Duodenal mucosa (tissue), 2 donors: ENCODE measurements at regions not wholly inside any gene's neighbourhood (a gene's known extent, or its start where the extent isn't known, plus 50 kb on each side); places are given as distances from the start of the nearest gene placed in this dataset.
"Not testable (repeated sequence)": the region's sequence is repeated elsewhere in the genome, so short reads cannot be mapped to it uniquely, and the experiment has no call there.

ENCODE experiments used
- H3K27ac ChIP-seq: one replicate; pipeline ENCODE4 v1.7.0; 2013; ENCODE audit warnings: low read depth, low read length
- H3K27me3 ChIP-seq, 2 donors: one replicate each; pipeline ENCODE4 v1.7.0; 2013; ENCODE audit warnings: low read length in 2 of 2, control low read depth in 1 of 2; ENCODE audit not compliant: insufficient read depth in 2 of 2, control insufficient read depth in 1 of 2
- H3K36me3 ChIP-seq, 2 donors: one replicate each; pipeline ENCODE4 v1.7.0; 2013; ENCODE audit warnings: low read length in 2 of 2, control low read depth in 1 of 2; ENCODE audit not compliant: insufficient read depth in 2 of 2, control insufficient read depth in 1 of 2
- H3K4me1 ChIP-seq, 2 donors: one replicate each; pipeline ENCODE4 v1.7.0; 2013; ENCODE audit warnings: low read length in 2 of 2, control low read depth in 1 of 2; ENCODE audit not compliant: insufficient read depth in 2 of 2, control insufficient read depth in 1 of 2
- H3K4me3 ChIP-seq, 2 donors: one replicate each; pipeline ENCODE4 v1.7.0; 2013; ENCODE audit warnings: low read length in 2 of 2, low read depth in 1 of 2
- H3K9ac ChIP-seq, 2 donors: one replicate each; pipeline ENCODE4 v1.7.0; 2013; ENCODE audit warnings: low read length in 2 of 2, low read depth in 1 of 2
- H3K9me3 ChIP-seq, 2 donors: one replicate each; pipeline ENCODE4 v1.7.0; 2013; ENCODE audit warnings: low read length in 2 of 2, control low read depth in 1 of 2; ENCODE audit not compliant: control insufficient read depth in 1 of 2

DNA sequence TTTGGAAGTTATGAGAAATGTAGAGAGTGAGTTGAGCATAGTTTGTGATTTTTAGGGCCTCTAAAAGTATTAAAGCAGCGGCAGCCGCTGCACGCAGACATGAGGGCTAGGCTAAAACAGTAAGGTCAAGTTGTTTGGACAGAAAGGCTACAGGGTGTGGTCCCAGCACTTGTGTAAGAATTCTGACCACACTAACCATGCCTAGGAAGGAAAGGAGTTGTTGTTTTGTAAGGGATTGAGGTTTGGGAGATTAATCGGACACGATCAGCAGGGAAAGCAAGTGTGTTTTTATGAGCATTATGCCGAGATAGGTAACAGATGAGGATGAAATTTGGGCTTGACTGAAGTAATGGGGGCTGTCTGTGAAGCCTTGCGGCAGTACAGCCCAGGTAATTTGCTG, 117.9 kb downstream of the ADAMTS15 start:
- H3K27ac ChIP-seq, H3K36me3 ChIP-seq, H3K9me3 ChIP-seq, H3K27me3 ChIP-seq, H3K4me1 ChIP-seq, H3K4me3 ChIP-seq, H3K9ac ChIP-seq: not testable (repeated sequence)

GRCh38 chr11:130571519-130571918, 123.1 kb downstream of the ADAMTS15 start:
- Histone ChIP-seq H3K4me1 (no peaks in the 10 kb centered on the region), H3K9me3 (no peaks in the 10 kb centered on the region), H3K27ac (no peak overlapping the region), H3K27me3 (no peaks in the 10 kb centered on the region), H3K9ac (no peak overlapping the region), H3K4me3 (no peak overlapping the region), H3K36me3 (no peaks in the 10 kb centered on the region)

DNA sequence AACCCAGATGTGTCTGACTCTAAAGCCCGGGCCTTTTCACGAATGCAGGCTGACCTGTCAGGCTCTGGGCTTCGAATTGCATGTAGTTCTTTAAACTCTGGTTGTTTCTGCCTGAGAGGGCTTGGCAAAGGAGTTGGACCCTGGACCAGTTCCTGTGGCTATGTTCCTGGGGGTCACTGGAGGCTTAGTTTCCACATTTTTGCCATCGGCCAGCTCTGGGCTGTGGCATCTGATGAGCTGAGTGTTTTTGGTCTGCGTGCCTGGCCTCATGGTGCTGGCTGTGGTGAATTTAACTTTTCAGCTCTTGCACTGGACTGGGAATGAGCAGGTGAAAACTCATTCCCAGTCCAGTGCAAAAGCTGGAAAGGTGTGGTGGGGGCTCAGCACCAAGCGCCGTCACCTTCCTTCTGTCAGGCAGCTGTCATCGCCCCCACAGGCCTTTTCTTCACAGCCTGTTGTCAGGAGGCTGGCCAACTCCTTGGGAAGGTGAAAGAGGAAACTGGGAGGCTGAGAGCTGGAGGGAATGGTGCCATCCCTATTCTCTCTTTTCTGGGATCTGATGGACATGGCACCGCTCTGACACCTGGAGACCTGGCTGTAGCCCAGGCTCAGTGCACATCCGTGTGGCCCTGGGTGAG, 123.6 kb downstream of the ADAMTS15 start:
- no peaks in the 10 kb centered on the region for H3K27me3 ChIP-seq
- no peak overlapping the region for H3K4me3 ChIP-seq
- H3K9me3 ChIP-seq, result no peaks in the 10 kb centered on the region
- no peak overlapping the region for H3K27ac ChIP-seq
- H3K36me3 ChIP-seq, result no peaks in the 10 kb centered on the region
- no peak overlapping the region for H3K9ac ChIP-seq
- H3K4me1 ChIP-seq, result no peaks in the 10 kb centered on the region

- H3K9me3 ChIP-seq, result no peaks in the 10 kb centered on the region
- no peaks in the 10 kb centered on the region for H3K27me3 ChIP-seq
- H3K4me1 ChIP-seq, result no peaks in the 10 kb centered on the region
Observed at GRCh38 chr11:130573767-130574166, 125.3 kb downstream of the ADAMTS15 start.

DNA sequence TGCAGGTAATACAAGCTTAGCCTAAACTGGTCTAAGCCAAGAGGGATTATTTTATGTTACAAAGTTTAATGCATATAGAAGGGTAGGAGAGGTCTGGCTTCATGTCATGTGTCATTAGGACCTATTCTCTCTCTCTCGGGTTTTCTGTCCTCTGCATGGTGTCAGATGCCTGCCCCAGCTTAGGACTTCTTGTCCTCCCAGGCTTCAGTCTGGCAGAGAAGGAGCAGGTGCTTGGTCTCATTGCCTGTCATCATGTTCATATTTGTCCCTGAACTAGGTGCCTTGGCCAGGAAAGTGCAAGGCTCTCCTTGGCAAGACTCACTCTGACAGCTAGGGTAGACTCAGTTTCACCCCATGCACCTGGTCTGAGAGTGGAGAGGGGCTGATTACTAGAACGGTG, 126.3 kb downstream of the ADAMTS15 start:
- Histone ChIP-seq H3K4me3 (no peak overlapping the region), H3K9ac (no peak overlapping the region), H3K36me3 (no peaks in the 10 kb centered on the region), H3K27ac (no peak overlapping the region), H3K27me3 (no peaks in the 10 kb centered on the region), H3K4me1 (no peaks in the 10 kb centered on the region), H3K9me3 (no peaks in the 10 kb centered on the region)

More at GRCh38 chr11:130573767-130574166, 125.3 kb downstream of the ADAMTS15 start:
- H3K9ac ChIP-seq, result no peak overlapping the region
- no peaks in the 10 kb centered on the region for H3K36me3 ChIP-seq
- H3K27ac ChIP-seq, result no peak overlapping the region
- H3K4me3 ChIP-seq, result no peak overlapping the region

DNA sequence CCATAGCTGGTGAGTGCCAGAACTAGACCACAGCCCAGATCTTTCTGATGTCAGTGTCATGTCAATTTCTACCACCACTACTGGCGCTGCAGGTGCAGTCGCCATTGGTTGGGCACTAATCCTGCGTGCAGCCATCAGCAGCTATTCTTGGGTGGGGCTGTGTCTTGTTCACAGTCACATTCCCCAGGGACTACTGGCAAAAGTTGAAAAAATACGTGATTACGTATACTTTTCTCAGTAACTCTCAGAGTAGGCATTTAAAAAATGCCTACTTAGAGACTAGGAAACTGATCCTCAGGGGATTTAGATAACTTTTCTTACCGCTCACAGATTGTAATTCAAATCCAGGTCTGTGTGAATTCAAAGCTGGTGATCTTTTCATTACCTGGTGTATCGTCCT, 127.7 kb downstream of the ADAMTS15 start:
- H3K36me3 ChIP-seq, result no peaks in the 10 kb centered on the region
- H3K4me1 ChIP-seq, result no peaks in the 10 kb centered on the region
- H3K9me3 ChIP-seq, result no peaks in the 10 kb centered on the region
- no peaks in the 10 kb centered on the region for H3K27me3 ChIP-seq
- H3K9ac ChIP-seq, result no peak overlapping the region
- no peak overlapping the region for H3K27ac ChIP-seq
- H3K4me3 ChIP-seq, result no peak overlapping the region

DNA sequence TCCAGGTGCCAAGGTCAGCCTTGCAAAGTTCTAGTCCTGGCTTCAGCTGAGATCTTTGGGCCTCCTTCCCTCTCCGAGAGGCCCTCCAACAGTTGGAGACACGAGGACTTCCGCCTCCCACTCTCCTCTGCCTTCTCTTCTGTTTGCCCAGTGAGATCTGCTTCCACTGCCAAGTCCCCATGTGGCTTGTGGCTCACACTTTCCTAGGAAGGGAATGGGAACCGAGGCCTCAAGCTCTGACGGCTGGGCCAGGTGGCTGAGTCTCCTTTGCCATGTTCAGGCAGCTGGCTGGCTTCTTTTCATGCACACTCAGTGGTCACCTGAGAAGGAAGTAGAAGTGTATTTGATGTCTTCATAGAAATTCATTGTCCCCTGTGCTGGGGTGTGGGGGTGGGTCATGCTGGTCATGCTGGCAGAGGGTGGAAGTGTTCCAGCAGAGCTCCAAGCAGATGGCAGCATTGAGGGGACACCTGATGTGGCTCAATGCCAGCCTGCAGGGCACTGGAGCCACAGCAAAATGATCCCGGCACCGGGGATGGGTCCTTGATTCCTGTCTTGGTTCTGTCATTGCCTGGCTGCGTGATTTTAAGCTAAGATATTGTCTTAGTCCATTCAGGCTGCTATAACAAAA, 130.4 kb downstream of the ADAMTS15 start:
- Histone ChIP-seq H3K4me1 (no peaks in the 10 kb centered on the region), H3K9ac (no peak overlapping the region), H3K27me3 (no peaks in the 10 kb centered on the region), H3K4me3 (no peak overlapping the region), H3K36me3 (no peaks in the 10 kb centered on the region), H3K27ac (no peak overlapping the region), H3K9me3 (no peaks in the 10 kb centered on the region)

DNA sequence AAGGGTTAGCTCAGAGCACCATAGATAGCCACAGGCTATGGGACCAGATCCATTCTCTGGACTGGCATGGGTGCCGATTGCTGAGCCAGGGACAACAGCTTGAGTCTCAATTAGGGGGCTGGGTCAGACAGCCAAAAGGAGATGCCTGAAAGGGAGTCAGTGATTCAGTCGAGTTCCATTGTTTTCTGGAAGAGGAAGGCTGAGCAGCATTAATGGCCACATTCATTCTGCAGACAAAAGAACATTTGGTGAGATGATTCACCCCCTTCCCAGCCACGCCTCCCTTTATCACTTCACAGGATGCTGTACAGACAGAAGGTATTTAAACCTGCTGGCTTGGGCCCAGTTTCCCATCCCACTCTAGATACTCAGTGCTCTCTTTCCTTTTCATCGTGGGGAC, 131.9 kb downstream of the ADAMTS15 start:
- no peaks in the 10 kb centered on the region for H3K36me3 ChIP-seq
- no peaks in the 10 kb centered on the region for H3K9me3 ChIP-seq
- no peak overlapping the region for H3K4me3 ChIP-seq
- no peaks in the 10 kb centered on the region for H3K4me1 ChIP-seq
- H3K9ac ChIP-seq, result no peak overlapping the region
- H3K27ac ChIP-seq, result no peak overlapping the region
- no peaks in the 10 kb centered on the region for H3K27me3 ChIP-seq

- H3K9me3 ChIP-seq, result no peaks in the 10 kb centered on the region
- no peaks in the 10 kb centered on the region for H3K27me3 ChIP-seq
- H3K9ac ChIP-seq, result no peak overlapping the region
- no peak overlapping the region for H3K4me3 ChIP-seq
- no peaks in the 10 kb centered on the region for H3K4me1 ChIP-seq
- no peak overlapping the region for H3K27ac ChIP-seq
- no peaks in the 10 kb centered on the region for H3K36me3 ChIP-seq
Observed at GRCh38 chr11:130580891-130581492, 132.5 kb downstream of the ADAMTS15 start.

DNA sequence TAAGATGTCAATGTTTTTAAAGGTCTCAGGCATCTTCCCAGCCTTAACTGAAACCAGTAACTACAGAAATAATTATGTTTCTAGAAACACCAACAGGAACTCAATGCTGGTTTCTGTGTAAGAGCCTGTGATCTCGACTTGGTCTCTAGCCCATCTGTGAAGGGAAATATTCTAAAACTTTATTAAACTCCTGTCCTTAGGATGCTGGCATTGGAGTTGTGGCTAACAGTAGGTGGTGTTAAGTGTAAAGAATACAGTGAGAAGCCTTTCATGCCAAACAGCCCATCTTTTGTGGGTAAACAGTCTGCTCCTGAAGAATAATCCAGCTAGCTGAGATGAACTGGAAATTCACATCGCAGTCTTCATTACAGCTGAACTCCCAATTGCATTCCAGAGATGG, 133.2 kb downstream of the ADAMTS15 start:
- Histone ChIP-seq H3K27ac (no peak overlapping the region), H3K9ac (no peak overlapping the region), H3K4me1 (no peaks in the 10 kb centered on the region), H3K4me3 (no peak overlapping the region), H3K36me3 (no peaks in the 10 kb centered on the region), H3K27me3 (no peaks in the 10 kb centered on the region), H3K9me3 (no peaks in the 10 kb centered on the region)
